Ascending aorta (tissue), 2 donors: ENCODE measurements at regions not wholly inside any gene's neighbourhood (a gene's known extent, or its start where the extent isn't known, plus 50 kb on each side); places are given as distances from the start of the nearest gene placed in this dataset.

Source experiments
- DNase-seq, 2 donors: peaks; one replicate each; pipeline ENCODE4 v3.0.0-alpha.2; 2019; ENCODE audit warnings: low spot score in 2 of 2
- H3K27ac ChIP-seq, 2 donors: fragments of 200-600 bp; sonication (generic); one replicate each; pipeline ENCODE4 v1.5.1; 2016 to 2017; ENCODE audit warnings: mild to moderate bottlenecking in 1 of 2
- H3K27me3 ChIP-seq: fragments of 200-600 bp; sonication (generic); one replicate; pipeline ENCODE4 v1.5.1; 2017
- H3K36me3 ChIP-seq, 2 donors: fragments of 200-600 bp; sonication (generic); one replicate each; pipeline ENCODE4 v1.5.1; 2016
- H3K4me1 ChIP-seq, 2 donors: fragments of 200-600 bp; sonication (generic); one replicate each; pipeline ENCODE4 v1.5.1; 2016 to 2017; ENCODE audit warnings: mild to moderate bottlenecking in 1 of 2
- H3K4me3 ChIP-seq, 2 donors: fragments of 200-600 bp; sonication (generic); one replicate each; pipeline ENCODE4 v1.5.1; 2016 to 2017; ENCODE audit warnings: mild to moderate bottlenecking in 1 of 2
- H3K9me3 ChIP-seq, 2 donors: fragments of 200-600 bp; sonication (generic); one replicate each; pipeline ENCODE4 v1.5.1; 2016
- intact Hi-C: fragments of 100-400 bp; cut with DNase I; formaldehyde crosslinking; loops from one replicate; pipeline ENCODE4 v1.15.1; 2023
- TF ChIP-seq, protein P1 (sequence below), 3 experiments: fragments of 200-600 bp in 2 of 3; fragments of 450-650 bp in 1 of 3; sonication (generic) in 2 of 3; IDR thresholded peaks; one replicate each; pipeline ENCODE4 v1.5.1; 2016 to 2019; ENCODE audit warnings: antibody characterized with exemption in 3 of 3, mild to moderate bottlenecking in 1 of 3, moderate library complexity in 1 of 3

- Histone ChIP-seq H3K36me3 (no peaks in the 10 kb centered on the region), H3K4me3 (no peak overlapping the region), H3K27ac (no peak overlapping the region), H3K9me3 (no peaks in the 10 kb centered on the region), H3K4me1 (no peaks in the 10 kb centered on the region), H3K27me3 (no peaks in the 10 kb centered on the region)
- intact Hi-C loops, result no loop called here
- no peak for DNase-seq
- TF ChIP-seq, protein P1, sequence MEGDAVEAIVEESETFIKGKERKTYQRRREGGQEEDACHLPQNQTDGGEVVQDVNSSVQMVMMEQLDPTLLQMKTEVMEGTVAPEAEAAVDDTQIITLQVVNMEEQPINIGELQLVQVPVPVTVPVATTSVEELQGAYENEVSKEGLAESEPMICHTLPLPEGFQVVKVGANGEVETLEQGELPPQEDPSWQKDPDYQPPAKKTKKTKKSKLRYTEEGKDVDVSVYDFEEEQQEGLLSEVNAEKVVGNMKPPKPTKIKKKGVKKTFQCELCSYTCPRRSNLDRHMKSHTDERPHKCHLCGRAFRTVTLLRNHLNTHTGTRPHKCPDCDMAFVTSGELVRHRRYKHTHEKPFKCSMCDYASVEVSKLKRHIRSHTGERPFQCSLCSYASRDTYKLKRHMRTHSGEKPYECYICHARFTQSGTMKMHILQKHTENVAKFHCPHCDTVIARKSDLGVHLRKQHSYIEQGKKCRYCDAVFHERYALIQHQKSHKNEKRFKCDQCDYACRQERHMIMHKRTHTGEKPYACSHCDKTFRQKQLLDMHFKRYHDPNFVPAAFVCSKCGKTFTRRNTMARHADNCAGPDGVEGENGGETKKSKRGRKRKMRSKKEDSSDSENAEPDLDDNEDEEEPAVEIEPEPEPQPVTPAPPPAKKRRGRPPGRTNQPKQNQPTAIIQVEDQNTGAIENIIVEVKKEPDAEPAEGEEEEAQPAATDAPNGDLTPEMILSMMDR (IDR thresholded peaks at IDR 0.05), result no peak
Observed at GRCh38 chr9:13971966-13972655, 341.8 kb downstream of the NFIB start.

- no peak overlapping the region for H3K4me3 ChIP-seq
- no peak for DNase-seq
- H3K9me3 ChIP-seq, result no peaks in the 10 kb centered on the region
- H3K27me3 ChIP-seq, result no peaks in the 10 kb centered on the region
- H3K36me3 ChIP-seq, result no peaks in the 10 kb centered on the region
- H3K27ac ChIP-seq, result no peak overlapping the region
- TF ChIP-seq, protein P1 (IDR thresholded peaks at IDR 0.05), result no peak
- no peaks in the 10 kb centered on the region for H3K4me1 ChIP-seq
- intact Hi-C loops, result no loop called here
Observed at GRCh38 chr9:13971415-13971814, 342.5 kb downstream of the NFIB start.

- no peaks in the 10 kb centered on the region for H3K27me3 ChIP-seq
- no peaks in the 10 kb centered on the region for H3K36me3 ChIP-seq
- intact Hi-C loops, result no loop called here
Observed at GRCh38 chr9:13970426-13970825, 343.5 kb downstream of the NFIB start.

GRCh38 chr9:13970018-13970417 lies 343.9 kb downstream of the NFIB start:
- TF ChIP-seq, protein P1 (IDR thresholded peaks at IDR 0.05), result no peak
- no peak overlapping the region for H3K4me3 ChIP-seq
- no peaks in the 10 kb centered on the region for H3K36me3 ChIP-seq
- intact Hi-C loops, result no loop called here
- no peaks in the 10 kb centered on the region for H3K4me1 ChIP-seq
- no peaks in the 10 kb centered on the region for H3K27me3 ChIP-seq
- no peak overlapping the region for H3K27ac ChIP-seq
- H3K9me3 ChIP-seq, result no peaks in the 10 kb centered on the region
- DNase-seq, result no peak

More at GRCh38 chr9:13970426-13970825, 343.5 kb downstream of the NFIB start:
- no peak overlapping the region for H3K27ac ChIP-seq
- no peaks in the 10 kb centered on the region for H3K4me1 ChIP-seq
- no peaks in the 10 kb centered on the region for H3K9me3 ChIP-seq
- TF ChIP-seq, protein P1 (IDR thresholded peaks at IDR 0.05), result no peak
- H3K4me3 ChIP-seq, result no peak overlapping the region
- no peak for DNase-seq

- TF ChIP-seq, protein P1 (IDR thresholded peaks at IDR 0.05), result no peak
- DNase-seq, result no peak
- intact Hi-C loops, result no loop called here
- no peak overlapping the region for H3K4me3 ChIP-seq
- no peaks in the 10 kb centered on the region for H3K9me3 ChIP-seq
- no peaks in the 10 kb centered on the region for H3K4me1 ChIP-seq
- H3K27ac ChIP-seq, result no peak overlapping the region
- H3K27me3 ChIP-seq, result no peaks in the 10 kb centered on the region
- H3K36me3 ChIP-seq, result no peaks in the 10 kb centered on the region
Observed at GRCh38 chr9:13967438-13967837, 346.5 kb downstream of the NFIB start.

DNA sequence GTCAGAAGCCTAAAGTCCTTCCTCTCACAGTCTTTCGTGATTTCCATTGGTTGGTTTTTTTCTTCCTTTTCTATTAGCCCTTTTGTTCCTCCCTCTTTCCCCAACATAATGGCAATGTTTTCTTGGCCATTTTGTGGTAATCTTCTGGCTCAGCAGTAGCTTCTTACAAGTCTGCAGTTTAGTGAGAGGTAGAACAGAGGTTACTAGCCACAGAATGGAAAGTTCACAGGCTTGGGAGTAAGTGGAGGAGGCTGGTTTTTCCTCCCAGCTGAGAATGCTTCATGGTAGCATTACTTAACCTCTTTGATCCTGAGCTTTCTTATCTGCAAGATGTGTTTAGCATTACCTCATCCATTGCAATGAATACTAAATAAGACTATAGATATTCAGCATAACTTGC lies 346.9 kb downstream of the NFIB start:
- intact Hi-C loops, result no loop called here
- no peak overlapping the region for H3K27ac ChIP-seq
- H3K27me3 ChIP-seq, result no peaks in the 10 kb centered on the region
- H3K4me1 ChIP-seq, result peaks cover 0 to 3% of the 10 kb centered on the region in 2 donors
- H3K4me3 ChIP-seq, result no peak overlapping the region
- no peaks in the 10 kb centered on the region for H3K36me3 ChIP-seq
- no peak for DNase-seq
- H3K9me3 ChIP-seq, result no peaks in the 10 kb centered on the region
- TF ChIP-seq, protein P1 (IDR thresholded peaks at IDR 0.05), result no peak
